ENCODE measurements at regions not wholly inside any gene's neighbourhood (a gene's known extent, or its start where the extent isn't known, plus 50 kb on each side); places are given as distances from the start of the nearest gene placed in this dataset.

DNA sequence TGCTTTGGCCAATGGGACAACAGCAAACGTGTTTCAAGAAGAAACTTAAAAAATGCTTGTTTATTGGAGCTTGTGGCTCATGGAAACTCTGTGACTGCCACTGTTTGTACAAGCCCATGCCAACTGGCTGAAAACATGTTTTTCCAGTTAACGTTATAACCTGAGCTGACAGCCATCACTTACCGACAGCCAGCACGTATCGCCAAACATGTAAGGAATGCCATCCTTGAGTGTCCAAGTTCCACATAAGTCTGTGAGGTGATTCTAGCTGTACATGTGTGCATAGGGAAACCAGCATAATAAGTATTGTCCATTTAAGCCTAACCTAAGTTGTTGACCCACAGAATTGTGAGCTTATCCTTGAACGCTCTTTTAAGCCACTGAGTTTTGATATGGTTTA lies 596.9 kb downstream of the TRHDE start:
- H3K4me2 ChIP-seq = no peak overlapping the region
- ChIA-PET POLR2A (no interaction called here), CTCF (interaction anchor here (0.7 kb wide), 1 partner anchor 662 kb away, joined by 3 read pairs; no protein-coding TSS in a partner anchor)
- no peaks in the 10 kb centered on the region for H3K9me3 ChIP-seq
- TF ChIP-seq JUN (IDR thresholded peaks at IDR 0.05) (no peak), ZC3H11A (IDR thresholded peaks at IDR 0.05) (no peak), POLR2AphosphoS2 (conservative IDR thresholded peaks at IDR 0.05; ENCODE audit: low read length) (no peak), KDM5A (IDR thresholded peaks at IDR 0.05) (no peak), TFCP2L1 (CRISPR knock-in tag; IDR thresholded peaks at IDR 0.05) (no peak), HOXB5 (CRISPR knock-in tag; IDR thresholded peaks at IDR 0.05) (no peak), TP53 (CRISPR knock-in tag; IDR thresholded peaks at IDR 0.05) (no peak), ZNF302 (CRISPR knock-in tag; IDR thresholded peaks at IDR 0.05) (no peak), CBX8 (IDR thresholded peaks at IDR 0.05) (no peak), ZSCAN20 (CRISPR knock-in tag; IDR thresholded peaks at IDR 0.05) (no peak), KDM1A (IDR thresholded peaks at IDR 0.05; ENCODE audit: low read depth) (no peak)
- TF ChIP-seq, protein P1, sequence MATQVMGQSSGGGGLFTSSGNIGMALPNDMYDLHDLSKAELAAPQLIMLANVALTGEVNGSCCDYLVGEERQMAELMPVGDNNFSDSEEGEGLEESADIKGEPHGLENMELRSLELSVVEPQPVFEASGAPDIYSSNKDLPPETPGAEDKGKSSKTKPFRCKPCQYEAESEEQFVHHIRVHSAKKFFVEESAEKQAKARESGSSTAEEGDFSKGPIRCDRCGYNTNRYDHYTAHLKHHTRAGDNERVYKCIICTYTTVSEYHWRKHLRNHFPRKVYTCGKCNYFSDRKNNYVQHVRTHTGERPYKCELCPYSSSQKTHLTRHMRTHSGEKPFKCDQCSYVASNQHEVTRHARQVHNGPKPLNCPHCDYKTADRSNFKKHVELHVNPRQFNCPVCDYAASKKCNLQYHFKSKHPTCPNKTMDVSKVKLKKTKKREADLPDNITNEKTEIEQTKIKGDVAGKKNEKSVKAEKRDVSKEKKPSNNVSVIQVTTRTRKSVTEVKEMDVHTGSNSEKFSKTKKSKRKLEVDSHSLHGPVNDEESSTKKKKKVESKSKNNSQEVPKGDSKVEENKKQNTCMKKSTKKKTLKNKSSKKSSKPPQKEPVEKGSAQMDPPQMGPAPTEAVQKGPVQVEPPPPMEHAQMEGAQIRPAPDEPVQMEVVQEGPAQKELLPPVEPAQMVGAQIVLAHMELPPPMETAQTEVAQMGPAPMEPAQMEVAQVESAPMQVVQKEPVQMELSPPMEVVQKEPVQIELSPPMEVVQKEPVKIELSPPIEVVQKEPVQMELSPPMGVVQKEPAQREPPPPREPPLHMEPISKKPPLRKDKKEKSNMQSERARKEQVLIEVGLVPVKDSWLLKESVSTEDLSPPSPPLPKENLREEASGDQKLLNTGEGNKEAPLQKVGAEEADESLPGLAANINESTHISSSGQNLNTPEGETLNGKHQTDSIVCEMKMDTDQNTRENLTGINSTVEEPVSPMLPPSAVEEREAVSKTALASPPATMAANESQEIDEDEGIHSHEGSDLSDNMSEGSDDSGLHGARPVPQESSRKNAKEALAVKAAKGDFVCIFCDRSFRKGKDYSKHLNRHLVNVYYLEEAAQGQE (IDR thresholded peaks at IDR 0.05) = no peak
- ATAC-seq = no peak
- 32% methylated on average over 6 of the region's 6 CpGs for WGBS (ENCODE audit: missing lambda C conversion rate)
- DNase-seq (ENCODE audit: low read depth in 1 of 2, low spot score in 1 of 2) = no peak
- FAIRE-seq = no peak
- H3K27ac ChIP-seq = no peak overlapping the region
- no peaks in the 10 kb centered on the region for H3K4me1 ChIP-seq
- H3K4me3 ChIP-seq = no peak overlapping the region

DNA sequence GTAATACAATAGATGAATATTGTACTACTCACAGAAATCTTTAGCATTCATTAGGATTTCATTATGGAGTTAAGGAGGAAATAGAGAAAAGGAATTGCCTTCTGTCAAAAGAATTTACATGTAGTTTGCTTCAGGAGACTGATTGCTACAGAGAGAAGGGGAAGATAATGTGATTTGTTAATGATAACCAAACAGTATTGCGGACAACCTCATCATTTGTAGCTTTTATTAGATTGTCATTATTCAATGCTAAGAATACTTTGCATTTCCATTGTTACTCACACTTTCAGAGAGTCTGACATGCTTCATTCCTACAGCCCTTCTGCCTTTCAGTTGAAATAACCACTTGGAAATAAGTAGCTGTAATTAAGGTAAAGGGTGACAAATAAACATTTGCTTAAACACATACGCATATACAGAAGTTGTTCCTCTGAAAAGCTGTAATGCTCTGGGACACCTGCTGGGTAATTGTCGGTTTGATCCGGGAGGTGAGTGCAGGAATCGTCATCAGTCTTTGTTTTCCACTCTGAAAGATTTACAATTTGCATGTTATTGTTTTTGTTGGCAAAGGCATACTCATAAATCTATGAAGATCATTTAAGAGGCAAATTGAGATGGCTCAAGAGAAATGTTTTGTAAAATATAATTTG lies 600.2 kb downstream of the TRHDE start:
- ATAC-seq = no peak
- no peaks in the 10 kb centered on the region for H3K9me3 ChIP-seq
- ChIA-PET POLR2A (no interaction called here), CTCF (no interaction called here)
- no peak overlapping the region for H3K27ac ChIP-seq
- H3K4me3 ChIP-seq = no peak overlapping the region
- H3K4me1 ChIP-seq = no peaks in the 10 kb centered on the region
- no peak for TF ChIP-seq ZFP36 (IDR thresholded peaks at IDR 0.05; ENCODE audit: borderline replicate concordance, partially characterized antibody)
- TF ChIP-seq, protein P2, sequence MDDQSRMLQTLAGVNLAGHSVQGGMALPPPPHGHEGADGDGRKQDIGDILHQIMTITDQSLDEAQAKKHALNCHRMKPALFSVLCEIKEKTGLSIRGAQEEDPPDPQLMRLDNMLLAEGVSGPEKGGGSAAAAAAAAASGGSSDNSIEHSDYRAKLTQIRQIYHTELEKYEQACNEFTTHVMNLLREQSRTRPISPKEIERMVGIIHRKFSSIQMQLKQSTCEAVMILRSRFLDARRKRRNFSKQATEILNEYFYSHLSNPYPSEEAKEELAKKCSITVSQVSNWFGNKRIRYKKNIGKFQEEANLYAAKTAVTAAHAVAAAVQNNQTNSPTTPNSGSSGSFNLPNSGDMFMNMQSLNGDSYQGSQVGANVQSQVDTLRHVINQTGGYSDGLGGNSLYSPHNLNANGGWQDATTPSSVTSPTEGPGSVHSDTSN (IDR thresholded peaks at IDR 0.05) = no peak
- no peak for TF ChIP-seq CHD2 (IDR thresholded peaks at IDR 0.05; ENCODE audit: low read length, partially characterized antibody)
- TF ChIP-seq, protein P3, sequence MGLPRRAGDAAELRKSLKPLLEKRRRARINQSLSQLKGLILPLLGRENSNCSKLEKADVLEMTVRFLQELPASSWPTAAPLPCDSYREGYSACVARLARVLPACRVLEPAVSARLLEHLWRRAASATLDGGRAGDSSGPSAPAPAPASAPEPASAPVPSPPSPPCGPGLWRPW (IDR thresholded peaks at IDR 0.05) = no peak
- TF ChIP-seq RCOR1 (IDR thresholded peaks at IDR 0.05; ENCODE audit: low read depth, low read length) = no peak
- TF ChIP-seq RNF2 (IDR thresholded peaks at IDR 0.05; ENCODE audit: borderline replicate concordance, low read depth) = no peak
- TF ChIP-seq, protein P4, sequence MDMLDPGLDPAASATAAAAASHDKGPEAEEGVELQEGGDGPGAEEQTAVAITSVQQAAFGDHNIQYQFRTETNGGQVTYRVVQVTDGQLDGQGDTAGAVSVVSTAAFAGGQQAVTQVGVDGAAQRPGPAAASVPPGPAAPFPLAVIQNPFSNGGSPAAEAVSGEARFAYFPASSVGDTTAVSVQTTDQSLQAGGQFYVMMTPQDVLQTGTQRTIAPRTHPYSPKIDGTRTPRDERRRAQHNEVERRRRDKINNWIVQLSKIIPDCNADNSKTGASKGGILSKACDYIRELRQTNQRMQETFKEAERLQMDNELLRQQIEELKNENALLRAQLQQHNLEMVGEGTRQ (IDR thresholded peaks at IDR 0.05) = no peak
- no peak for TF ChIP-seq EHMT2 (IDR thresholded peaks at IDR 0.05; ENCODE audit: low read depth)
- TF ChIP-seq CEBPB (IDR thresholded peaks at IDR 0.05) = no peak
- no peak for TF ChIP-seq CBX2 (IDR thresholded peaks at IDR 0.05; ENCODE audit: borderline replicate concordance, low read depth)
- TF ChIP-seq ESRRA (IDR thresholded peaks at IDR 0.05; ENCODE audit: borderline replicate concordance, low read length) = no peak
- TF ChIP-seq NFE2L2 (conservative IDR thresholded peaks at IDR 0.05; ENCODE audit: low read length) = no peak
- no peak for TF ChIP-seq ZC3H11A (IDR thresholded peaks at IDR 0.05)
- no peak for TF ChIP-seq RFX5 (IDR thresholded peaks at IDR 0.05)
- no peak for TF ChIP-seq HOXB13 (CRISPR knock-in tag; IDR thresholded peaks at IDR 0.05; ENCODE audit: low read depth)
- no peak for TF ChIP-seq SMC3 (IDR thresholded peaks at IDR 0.05)
- TF ChIP-seq MAFK (IDR thresholded peaks at IDR 0.05; ENCODE audit: partially characterized antibody) = no peak
- DNase-seq (ENCODE audit: low read depth in 1 of 2, low spot score in 1 of 2) = no peak
- FAIRE-seq = no peak
- 18% methylated on average over 5 of the region's 5 CpGs for WGBS (ENCODE audit: missing lambda C conversion rate)
- no peak overlapping the region for H3K4me2 ChIP-seq

Measured in A549 (cell line).